Ishikawa (cell line): ENCODE measurements at regions not wholly inside any gene's neighbourhood (a gene's known extent, or its start where the extent isn't known, plus 50 kb on each side); places are given as distances from the start of the nearest gene placed in this dataset.

Experiments used
- CEBPB ChIP-seq: IDR thresholded peaks from 2 replicates; pipeline ENCODE4 v1.6.1; 2012
- CREB1 ChIP-seq: IDR thresholded peaks from 2 replicates; pipeline ENCODE4 v1.6.1; 2012; ENCODE audit warnings: low read depth
- EGR1 ChIP-seq: IDR thresholded peaks from 2 replicates; pipeline ENCODE4 v1.6.1; 2012
- EP300 ChIP-seq: IDR thresholded peaks from 2 replicates; pipeline ENCODE4 v1.6.1; 2012; ENCODE audit warnings: borderline replicate concordance
- FOXM1 ChIP-seq: IDR thresholded peaks from 2 replicates; pipeline ENCODE4 v1.6.1; 2012; ENCODE audit warnings: low read depth, borderline replicate concordance
- NFIC ChIP-seq: IDR thresholded peaks from 2 replicates; pipeline ENCODE4 v1.6.1; 2012
- RAD21 ChIP-seq: IDR thresholded peaks from 2 replicates; pipeline ENCODE4 v1.6.1; 2012; ENCODE audit warnings: low read depth
- TAF1 ChIP-seq: IDR thresholded peaks from 2 replicates; pipeline ENCODE4 v1.6.1; 2012; ENCODE audit warnings: low read depth, mild to moderate bottlenecking
- TCF12 ChIP-seq: IDR thresholded peaks from 2 replicates; pipeline ENCODE4 v1.6.1; 2012; ENCODE audit warnings: low read depth
- TEAD4 ChIP-seq: IDR thresholded peaks from 2 replicates; pipeline ENCODE4 v1.6.1; 2012
- YY1 ChIP-seq: IDR thresholded peaks from 2 replicates; pipeline ENCODE4 v1.6.1; 2012; ENCODE audit warnings: low read depth
- ZBTB7A ChIP-seq: IDR thresholded peaks from 2 replicates; pipeline ENCODE4 v1.6.1; 2012; ENCODE audit warnings: low read depth
- TF ChIP-seq, protein P1 (sequence below): IDR thresholded peaks from 2 replicates; pipeline ENCODE4 v1.6.1; 2012
- TF ChIP-seq, protein P2 (sequence below): IDR thresholded peaks from 2 replicates; pipeline ENCODE4 v1.6.1; 2012
- TF ChIP-seq, protein P3 (sequence below): IDR thresholded peaks from 2 replicates; pipeline ENCODE4 v1.6.1; 2012; ENCODE audit warnings: low read depth, mild to moderate bottlenecking

DNA sequence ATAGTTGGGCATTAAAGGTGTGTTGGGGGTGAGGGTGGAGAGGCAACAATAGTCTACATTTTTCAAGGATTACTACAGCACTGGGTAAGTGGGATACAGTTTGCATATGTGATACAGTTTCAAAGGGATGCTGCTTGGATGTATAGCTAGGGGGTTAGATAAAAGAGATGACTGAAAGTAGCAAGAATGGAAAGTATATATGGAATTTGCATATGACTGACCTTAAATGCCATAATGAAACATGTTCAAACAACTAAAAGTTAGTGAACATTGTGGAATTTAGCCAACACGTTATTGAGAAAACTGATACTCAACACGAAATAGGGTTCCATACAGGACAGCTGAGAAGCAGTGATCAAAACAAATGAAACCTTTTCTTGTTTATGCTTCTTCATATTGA is 124.8 kb upstream of the CHRM3 start:
- TF ChIP-seq TAF1 (no peak), TEAD4 (no peak), NFIC (no peak), EP300 (no peak), FOXM1 (no peak), CEBPB (no peak), ZBTB7A (no peak), RAD21 (no peak), TCF12 (no peak), CREB1 (no peak), YY1 (no peak), EGR1 (no peak)
- TF ChIP-seq, protein P1, sequence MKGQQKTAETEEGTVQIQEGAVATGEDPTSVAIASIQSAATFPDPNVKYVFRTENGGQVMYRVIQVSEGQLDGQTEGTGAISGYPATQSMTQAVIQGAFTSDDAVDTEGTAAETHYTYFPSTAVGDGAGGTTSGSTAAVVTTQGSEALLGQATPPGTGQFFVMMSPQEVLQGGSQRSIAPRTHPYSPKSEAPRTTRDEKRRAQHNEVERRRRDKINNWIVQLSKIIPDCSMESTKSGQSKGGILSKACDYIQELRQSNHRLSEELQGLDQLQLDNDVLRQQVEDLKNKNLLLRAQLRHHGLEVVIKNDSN, result no peak
- TF ChIP-seq, protein P2, sequence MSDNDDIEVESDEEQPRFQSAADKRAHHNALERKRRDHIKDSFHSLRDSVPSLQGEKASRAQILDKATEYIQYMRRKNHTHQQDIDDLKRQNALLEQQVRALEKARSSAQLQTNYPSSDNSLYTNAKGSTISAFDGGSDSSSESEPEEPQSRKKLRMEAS, result no peak
- TF ChIP-seq, protein P3, sequence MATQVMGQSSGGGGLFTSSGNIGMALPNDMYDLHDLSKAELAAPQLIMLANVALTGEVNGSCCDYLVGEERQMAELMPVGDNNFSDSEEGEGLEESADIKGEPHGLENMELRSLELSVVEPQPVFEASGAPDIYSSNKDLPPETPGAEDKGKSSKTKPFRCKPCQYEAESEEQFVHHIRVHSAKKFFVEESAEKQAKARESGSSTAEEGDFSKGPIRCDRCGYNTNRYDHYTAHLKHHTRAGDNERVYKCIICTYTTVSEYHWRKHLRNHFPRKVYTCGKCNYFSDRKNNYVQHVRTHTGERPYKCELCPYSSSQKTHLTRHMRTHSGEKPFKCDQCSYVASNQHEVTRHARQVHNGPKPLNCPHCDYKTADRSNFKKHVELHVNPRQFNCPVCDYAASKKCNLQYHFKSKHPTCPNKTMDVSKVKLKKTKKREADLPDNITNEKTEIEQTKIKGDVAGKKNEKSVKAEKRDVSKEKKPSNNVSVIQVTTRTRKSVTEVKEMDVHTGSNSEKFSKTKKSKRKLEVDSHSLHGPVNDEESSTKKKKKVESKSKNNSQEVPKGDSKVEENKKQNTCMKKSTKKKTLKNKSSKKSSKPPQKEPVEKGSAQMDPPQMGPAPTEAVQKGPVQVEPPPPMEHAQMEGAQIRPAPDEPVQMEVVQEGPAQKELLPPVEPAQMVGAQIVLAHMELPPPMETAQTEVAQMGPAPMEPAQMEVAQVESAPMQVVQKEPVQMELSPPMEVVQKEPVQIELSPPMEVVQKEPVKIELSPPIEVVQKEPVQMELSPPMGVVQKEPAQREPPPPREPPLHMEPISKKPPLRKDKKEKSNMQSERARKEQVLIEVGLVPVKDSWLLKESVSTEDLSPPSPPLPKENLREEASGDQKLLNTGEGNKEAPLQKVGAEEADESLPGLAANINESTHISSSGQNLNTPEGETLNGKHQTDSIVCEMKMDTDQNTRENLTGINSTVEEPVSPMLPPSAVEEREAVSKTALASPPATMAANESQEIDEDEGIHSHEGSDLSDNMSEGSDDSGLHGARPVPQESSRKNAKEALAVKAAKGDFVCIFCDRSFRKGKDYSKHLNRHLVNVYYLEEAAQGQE, result no peak

DNA sequence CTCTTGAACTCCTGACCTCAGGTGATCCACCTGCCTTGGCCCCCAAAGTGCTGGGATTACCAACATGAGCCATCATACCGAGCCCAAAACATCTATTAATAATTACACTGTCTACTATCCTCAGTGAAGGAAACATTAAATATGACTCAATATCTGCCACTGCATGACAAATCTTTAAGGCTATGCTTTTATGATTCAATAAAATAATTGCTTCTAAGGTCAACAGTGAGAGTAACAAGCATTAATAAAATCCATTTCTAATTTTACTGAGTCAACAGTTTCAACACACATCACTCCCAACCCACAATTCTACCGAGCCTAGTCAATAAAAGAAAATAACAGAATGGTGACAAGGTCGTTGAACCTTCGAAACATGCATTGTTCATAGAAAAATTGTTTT is 125.5 kb upstream of the CHRM3 start:
- TF ChIP-seq CEBPB (no peak), ZBTB7A (no peak), EGR1 (no peak)

DNA sequence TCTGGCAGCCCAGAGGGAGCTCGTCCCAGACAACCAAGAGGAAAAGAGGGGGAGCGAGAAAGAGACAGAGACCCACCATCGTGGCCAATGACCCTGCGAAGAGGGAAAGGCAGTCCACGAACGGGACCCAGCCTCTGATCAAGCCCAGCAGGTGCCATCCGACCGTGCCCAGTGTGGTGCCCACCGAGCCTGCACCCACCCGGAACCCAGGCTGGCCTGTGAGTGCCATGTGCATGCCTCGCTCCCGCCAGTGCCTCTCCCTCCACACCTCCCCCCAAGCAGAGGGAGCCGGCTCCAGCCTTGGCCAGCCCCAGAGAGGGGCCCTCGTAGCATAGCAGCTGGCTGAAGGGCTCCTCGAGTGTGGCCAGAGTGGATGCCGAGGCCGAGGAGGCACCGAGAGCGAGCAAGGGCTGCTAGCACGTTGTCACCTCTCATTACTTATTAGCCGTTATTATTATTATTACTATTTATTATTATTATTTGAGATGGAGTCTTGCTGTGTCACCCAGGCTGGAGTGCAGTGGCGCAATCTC is 130.7 kb upstream of the CHRM3 start:
- TF ChIP-seq TAF1 (no peak), ZBTB7A (no peak), EP300 (no peak), CEBPB (no peak), TEAD4 (no peak), NFIC (no peak), CREB1 (no peak), TCF12 (no peak)
- TF ChIP-seq, protein P2, result no peak

DNA sequence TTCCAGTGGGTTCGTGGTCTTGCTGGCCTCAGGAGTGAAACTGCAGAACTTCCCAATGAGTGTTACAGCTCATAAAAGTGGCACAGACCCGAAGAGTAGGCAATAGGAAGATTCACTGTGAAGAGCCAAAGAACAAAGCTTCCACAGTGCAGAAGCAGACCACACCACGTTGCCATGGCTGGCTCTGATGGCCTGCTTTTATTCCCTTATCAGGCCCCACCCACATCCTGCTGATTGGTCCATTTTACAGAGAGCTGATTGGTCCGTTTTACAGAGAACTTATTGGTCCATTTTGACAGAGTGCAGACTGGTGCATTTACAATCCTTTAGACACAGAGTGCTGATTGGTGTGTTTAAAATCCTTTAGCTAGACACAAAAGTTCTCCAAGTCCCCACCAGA is 131.4 kb upstream of the CHRM3 start:
- TF ChIP-seq YY1 (no peak), TAF1 (no peak), FOXM1 (no peak), EGR1 (no peak), TCF12 (no peak), CEBPB (no peak), EP300 (no peak), ZBTB7A (no peak), TEAD4 (no peak), RAD21 (no peak), NFIC (no peak), CREB1 (no peak)
- TF ChIP-seq, protein P2, result no peak
- TF ChIP-seq, protein P1, result no peak
- TF ChIP-seq, protein P3, result no peak

DNA sequence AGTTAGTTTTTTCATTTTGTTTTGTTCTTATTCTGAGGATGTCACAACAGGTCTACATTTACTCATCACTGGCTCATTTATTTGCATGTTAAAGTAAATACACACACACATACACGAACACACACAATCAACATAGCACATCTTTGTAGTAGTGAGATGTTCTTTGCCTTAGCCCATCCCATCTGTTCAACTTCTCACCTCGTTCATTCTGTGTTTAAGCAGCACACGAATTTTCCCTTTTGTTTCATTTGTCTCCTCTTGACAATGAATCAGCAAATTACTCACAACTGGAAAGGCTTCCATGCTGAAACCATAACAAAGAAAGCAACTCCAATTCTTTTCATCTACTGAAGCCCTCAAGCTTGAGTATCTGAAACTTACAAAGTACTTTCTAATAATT is 133.3 kb upstream of the CHRM3 start:
- TF ChIP-seq, protein P2, result no peak
- TF ChIP-seq NFIC, result no peak
- TF ChIP-seq RAD21, result no peak
- no peak for TF ChIP-seq YY1
- TF ChIP-seq FOXM1, result no peak
- TF ChIP-seq TEAD4, result no peak
- TF ChIP-seq CREB1, result no peak
- no peak for TF ChIP-seq CEBPB
- TF ChIP-seq, protein P3, result no peak
- no peak for TF ChIP-seq EGR1
- TF ChIP-seq TAF1, result no peak
- no peak for TF ChIP-seq EP300
- no peak for TF ChIP-seq TCF12
- TF ChIP-seq, protein P1, result no peak
- TF ChIP-seq ZBTB7A, result no peak
